GM19043 (cell line): ENCODE measurements at regions not wholly inside any gene's neighbourhood (a gene's known extent, or its start where the extent isn't known, plus 50 kb on each side); places are given as distances from the start of the nearest gene placed in this dataset.
"Not testable (repeated sequence)": the region's sequence is repeated elsewhere in the genome, so short reads cannot be mapped to it uniquely, and the experiment has no call there.

ENCODE experiments used
- ATAC-seq: cut with Tn5 transposase; IDR thresholded peaks from one replicate; pipeline ENCODE4 v1.9.1; 2021; ENCODE audit warnings: low read depth; ENCODE audit not compliant: unreplicated experiment

GRCh38 chr13:24563087-24563486, 50.5 kb upstream of the PARP4 start:
- ATAC-seq = no peak

GRCh38 chr13:24563971-24564370, 51.4 kb upstream of the PARP4 start:
- ATAC-seq = not testable (repeated sequence)

GRCh38 chr13:24564881-24565280, 52.3 kb upstream of the PARP4 start:
- ATAC-seq = no peak

- ATAC-seq = not testable (repeated sequence)
Observed at GRCh38 chr13:24567593-24567992, 55.0 kb upstream of the PARP4 start.

- no peak for ATAC-seq
Observed at GRCh38 chr13:24574847-24575246, 62.3 kb upstream of the PARP4 start.

- ATAC-seq = not testable (repeated sequence)
Observed at GRCh38 chr13:24580315-24580714, 67.7 kb upstream of the PARP4 start.

- ATAC-seq = not testable (repeated sequence)
Observed at GRCh38 chr13:24581578-24581977, 69.0 kb upstream of the PARP4 start.

- ATAC-seq = not testable (repeated sequence)
Observed at GRCh38 chr13:24591697-24592096, 79.1 kb upstream of the PARP4 start.

GRCh38 chr13:24597906-24598670, 82.1 kb upstream of the ATP12A start:
- ATAC-seq = not testable (repeated sequence)

- ATAC-seq = not testable (repeated sequence)
Observed at GRCh38 chr13:24599019-24599791, 81.0 kb upstream of the ATP12A start.

- ATAC-seq = no peak
Observed at GRCh38 chr13:24605923-24606372, 74.3 kb upstream of the ATP12A start.

- ATAC-seq = no peak
Observed at GRCh38 chr13:24606486-24607170, 73.6 kb upstream of the ATP12A start.

- no peak for ATAC-seq
Observed at GRCh38 chr13:24610956-24611355, 69.3 kb upstream of the ATP12A start.

GRCh38 chr13:24612726-24613125, 67.5 kb upstream of the ATP12A start:
- ATAC-seq = no peak

GRCh38 chr13:24613128-24613527, 67.1 kb upstream of the ATP12A start:
- ATAC-seq = no peak

- ATAC-seq = no peak
Observed at GRCh38 chr13:24613755-24614154, 66.5 kb upstream of the ATP12A start.

GRCh38 chr13:24614306-24615080, 65.7 kb upstream of the ATP12A start:
- no peak for ATAC-seq

GRCh38 chr13:24615114-24615513, 65.1 kb upstream of the ATP12A start:
- no peak for ATAC-seq

GRCh38 chr13:24615911-24616472, 64.2 kb upstream of the ATP12A start:
- no peak for ATAC-seq

- no peak for ATAC-seq
Observed at GRCh38 chr13:24616514-24616913, 63.7 kb upstream of the ATP12A start.
